HEK293T (cell line): ENCODE measurements at regions not wholly inside any gene's neighbourhood (a gene's known extent, or its start where the extent isn't known, plus 50 kb on each side); places are given as distances from the start of the nearest gene placed in this dataset.

Experiments
- ARNT ChIP-seq: fragments of 450-650 bp; IDR thresholded peaks from 2 replicates; pipeline ENCODE4 v1.6.1; 2017; ENCODE audit warnings: mild to moderate bottlenecking
- BHLHE40 ChIP-seq: fragments of 450-650 bp; IDR thresholded peaks from 2 replicates; pipeline ENCODE4 v1.6.1; 2016; ENCODE audit warnings: mild to moderate bottlenecking, moderate library complexity, borderline replicate concordance
- CTBP1 ChIP-seq: fragments of 450-650 bp; IDR thresholded peaks from 2 replicates; pipeline ENCODE4 v1.6.1; 2016; ENCODE audit warnings: borderline replicate concordance
- ELF4 ChIP-seq: fragments of 450-650 bp; IDR thresholded peaks from 2 replicates; pipeline ENCODE4 v1.6.1; 2017; ENCODE audit warnings: antibody characterized with exemption
- FOXA1 ChIP-seq: fragments of 450-650 bp; IDR thresholded peaks from 2 replicates; pipeline ENCODE4 v1.6.1; 2016; ENCODE audit warnings: mild to moderate bottlenecking
- FOXK2 ChIP-seq: fragments of 450-650 bp; IDR thresholded peaks from 2 replicates; pipeline ENCODE4 v1.6.1; 2016; ENCODE audit warnings: mild to moderate bottlenecking
- FOXM1 ChIP-seq: fragments of 450-650 bp; IDR thresholded peaks from 2 replicates; pipeline ENCODE4 v1.6.1; 2017; ENCODE audit warnings: mild to moderate bottlenecking, borderline replicate concordance
- HDGF ChIP-seq: fragments of 450-650 bp; IDR thresholded peaks from 2 replicates; pipeline ENCODE4 v1.6.1; 2017; ENCODE audit warnings: antibody characterized with exemption, borderline replicate concordance
- L3MBTL2 ChIP-seq: fragments of 450-650 bp; conservative IDR thresholded peaks from 2 replicates; pipeline ENCODE4 v1.6.1; 2016; ENCODE audit warnings: mild to moderate bottlenecking
- NFRKB ChIP-seq: fragments of 450-650 bp; IDR thresholded peaks from 2 replicates; pipeline ENCODE4 v1.6.1; 2016; ENCODE audit warnings: mild to moderate bottlenecking, moderate library complexity
- PKNOX1 ChIP-seq: fragments of 450-650 bp; IDR thresholded peaks from 2 replicates; pipeline ENCODE4 v1.6.1; 2016
- SP1 ChIP-seq: fragments of 450-650 bp; IDR thresholded peaks from 2 replicates; pipeline ENCODE4 v1.6.1; 2017
- SUZ12 ChIP-seq: fragments of 450-650 bp; IDR thresholded peaks from 2 replicates; pipeline ENCODE4 v1.6.1; 2016; ENCODE audit warnings: mild to moderate bottlenecking
- TARDBP ChIP-seq: fragments of 450-650 bp; IDR thresholded peaks from 2 replicates; pipeline ENCODE4 v1.6.1; 2016

GRCh38 chrX:81556880-81557279 is 355.0 kb downstream of the SH3BGRL start:
- TF ChIP-seq PKNOX1 (no peak), TARDBP (no peak), L3MBTL2 (no peak), FOXA1 (no peak), HDGF (no peak), BHLHE40 (no peak), SUZ12 (no peak), FOXM1 (no peak), FOXK2 (no peak), NFRKB (no peak), SP1 (no peak), ARNT (no peak), ELF4 (no peak), CTBP1 (no peak)
